MM.1S (cell line): ENCODE measurements at regions not wholly inside any gene's neighbourhood (a gene's known extent, or its start where the extent isn't known, plus 50 kb on each side); places are given as distances from the start of the nearest gene placed in this dataset.

Experiments used
- EZH2phosphoT487 ChIP-seq: fragments of 300-600 bp; sonication (generic); IDR thresholded peaks from 2 replicates; pipeline ENCODE4 v1.6.1; 2018; ENCODE audit warnings: antibody characterized with exemption, low read length
- TF ChIP-seq, protein P1 (sequence below): fragments of 300-600 bp; sonication (generic); IDR thresholded peaks from 2 replicates; pipeline ENCODE4 v1.5.1; 2016; ENCODE audit warnings: antibody characterized with exemption, low read length, mixed read lengths

DNA sequence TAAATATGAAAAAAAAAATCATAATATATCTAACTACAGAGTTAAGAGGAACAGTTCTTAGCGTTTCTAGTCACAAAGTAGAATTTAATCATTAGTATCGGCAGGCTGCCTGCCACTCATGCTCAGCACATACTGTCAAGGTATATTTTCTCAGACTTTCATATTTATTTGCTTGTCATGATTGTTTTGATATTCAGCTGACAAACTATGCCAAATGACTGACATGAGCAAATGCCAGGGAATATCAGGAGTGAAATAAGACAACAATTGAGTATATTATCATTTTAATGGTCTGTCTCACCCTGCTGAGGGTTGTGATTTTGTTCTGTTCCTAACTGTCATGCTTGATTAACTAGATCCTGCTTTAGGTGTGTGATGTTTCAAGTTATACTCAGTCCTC is 395.0 kb upstream of the SPOCK3 start:
- TF ChIP-seq, protein P1, sequence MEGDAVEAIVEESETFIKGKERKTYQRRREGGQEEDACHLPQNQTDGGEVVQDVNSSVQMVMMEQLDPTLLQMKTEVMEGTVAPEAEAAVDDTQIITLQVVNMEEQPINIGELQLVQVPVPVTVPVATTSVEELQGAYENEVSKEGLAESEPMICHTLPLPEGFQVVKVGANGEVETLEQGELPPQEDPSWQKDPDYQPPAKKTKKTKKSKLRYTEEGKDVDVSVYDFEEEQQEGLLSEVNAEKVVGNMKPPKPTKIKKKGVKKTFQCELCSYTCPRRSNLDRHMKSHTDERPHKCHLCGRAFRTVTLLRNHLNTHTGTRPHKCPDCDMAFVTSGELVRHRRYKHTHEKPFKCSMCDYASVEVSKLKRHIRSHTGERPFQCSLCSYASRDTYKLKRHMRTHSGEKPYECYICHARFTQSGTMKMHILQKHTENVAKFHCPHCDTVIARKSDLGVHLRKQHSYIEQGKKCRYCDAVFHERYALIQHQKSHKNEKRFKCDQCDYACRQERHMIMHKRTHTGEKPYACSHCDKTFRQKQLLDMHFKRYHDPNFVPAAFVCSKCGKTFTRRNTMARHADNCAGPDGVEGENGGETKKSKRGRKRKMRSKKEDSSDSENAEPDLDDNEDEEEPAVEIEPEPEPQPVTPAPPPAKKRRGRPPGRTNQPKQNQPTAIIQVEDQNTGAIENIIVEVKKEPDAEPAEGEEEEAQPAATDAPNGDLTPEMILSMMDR: no peak
- no peak for TF ChIP-seq EZH2phosphoT487
